Caco-2 (cell line): ENCODE measurements at regions not wholly inside any gene's neighbourhood (a gene's known extent, or its start where the extent isn't known, plus 50 kb on each side); places are given as distances from the start of the nearest gene placed in this dataset.

Experiments used
- BruUV-seq: library from RNA; stranded (reverse); fragments of 400-500 nt; replicated peaks from 2 replicates; lab custom pipeline; 2021; lab: Mats Ljungman, UMichigan
- CTCF ChIA-PET: fragments of 300-600 bp; sonication (Branson Sonifier 250); formaldehyde crosslinking; loops from one replicate; lab custom pipeline; 2022; ENCODE audit warnings: antibody characterized with exemption; lab: Charles Lee
- POLR2A ChIA-PET: fragments of 300-600 bp; sonication (Branson Sonifier 250); formaldehyde crosslinking; loops from one replicate; lab custom pipeline; 2022; ENCODE audit warnings: antibody characterized with exemption; lab: Charles Lee
- DNase-seq, 2 experiments: peaks; one replicate each; pipeline versions ENCODE4 v3.0.0 to v3.0.0-alpha.2; 2020 to 2022
- H3K27me3 ChIP-seq: replicated peaks from 2 replicates; pipeline ENCODE4 v1.6.0; 2011; ENCODE audit warnings: low read length; ENCODE audit not compliant: control insufficient read depth, insufficient read depth
- H3K36me3 ChIP-seq: 2 replicates; pipeline ENCODE4 v1.5.1; 2011; ENCODE audit warnings: low read length; ENCODE audit not compliant: control insufficient read depth, insufficient read depth
- H3K4me1 ChIP-seq: fragments of 250-450 bp; sonication (Bioruptor Pico); 2 replicates; pipeline ENCODE4 v1.5.1; 2020; ENCODE audit warnings: mild to moderate bottlenecking
- H3K4me3 ChIP-seq: 2 replicates; pipeline ENCODE4 v1.5.1; 2011; ENCODE audit warnings: low read depth, mild to moderate bottlenecking, control low read depth, low read length
- H3K9me3 ChIP-seq: fragments of 250-450 bp; sonication (Bioruptor Pico); 2 replicates; pipeline ENCODE4 v1.5.1; 2020; ENCODE audit warnings: mild to moderate bottlenecking, moderate library complexity
- H3K27ac Mint-ChIP-seq: one replicate; pipeline ENCODE4 v1.8.0; 2022; ENCODE audit warnings: mixed read lengths; ENCODE audit not compliant: unreplicated experiment
- H3K27me3 Mint-ChIP-seq: one replicate; pipeline ENCODE4 v1.8.0; 2022; ENCODE audit warnings: mixed read lengths; ENCODE audit not compliant: insufficient read depth, unreplicated experiment
- H3K36me3 Mint-ChIP-seq: one replicate; pipeline ENCODE4 v1.8.0; 2022; ENCODE audit warnings: mild to moderate bottlenecking, mixed read lengths; ENCODE audit not compliant: insufficient read depth, unreplicated experiment
- H3K4me1 Mint-ChIP-seq: one replicate; pipeline ENCODE4 v1.8.0; 2022; ENCODE audit warnings: low read depth, mixed read lengths; ENCODE audit not compliant: unreplicated experiment
- H3K4me3 Mint-ChIP-seq: one replicate; pipeline ENCODE4 v1.8.0; 2022; ENCODE audit warnings: mild to moderate bottlenecking, moderate library complexity, mixed read lengths; ENCODE audit not compliant: unreplicated experiment
- H3K9me3 Mint-ChIP-seq: one replicate; pipeline ENCODE4 v1.8.0; 2022; ENCODE audit warnings: mixed read lengths; ENCODE audit not compliant: unreplicated experiment
- CTCF ChIP-seq, 2 experiments: fragments of 200-600 bp in 1 of 2; IDR thresholded peaks; 1 replicate in 1 of 2; 2 replicates in 1 of 2; pipeline versions ENCODE4 v1.5.1 to v1.8.0; 2011 to 2022; ENCODE audit warnings: antibody characterized with exemption in 1 of 2, control low read depth in 1 of 2, inconsistent platforms in 1 of 2, low read depth in 1 of 2, low read length in 1 of 2, mild to moderate bottlenecking in 1 of 2, moderate library complexity in 1 of 2; ENCODE audit not compliant: insufficient read depth in 1 of 2, severe bottlenecking in 1 of 2, unreplicated experiment in 1 of 2
- intact Hi-C: fragments of 100-400 bp; cut with micrococcal nuclease; formaldehyde crosslinking; loops from one replicate; pipeline ENCODE4 v1.10.0; 2022; ENCODE audit not compliant: unreplicated experiment

GRCh38 chr12:105899589-105899988 is 239.2 kb downstream of the NUAK1 start:
- no TSS peak for BruUV-seq
- intact Hi-C loops: no loop called here
- Mint-ChIP-seq H3K27ac (no peak overlapping the region), H3K4me1 (peaks cover 5% of the 10 kb centered on the region), H3K4me3 (no peak overlapping the region), H3K27me3 (no peaks in the 10 kb centered on the region), H3K36me3 (no peaks in the 10 kb centered on the region), H3K9me3 (no peaks in the 10 kb centered on the region)
- Histone ChIP-seq H3K4me1 (no peaks in the 10 kb centered on the region), H3K4me3 (no peak overlapping the region), H3K27me3 (no peaks in the 10 kb centered on the region), H3K36me3 (no peaks in the 10 kb centered on the region), H3K9me3 (0 out of 2 replicates have a peak, but pooled peaks cover 6% of the 10 kb centered on the region)
- TF ChIP-seq CTCF (IDR thresholded peaks at IDR 0.05; ENCODE audit: insufficient read depth in 1 of 2, low read depth in 1 of 2, low read length in 1 of 2, severe bottlenecking in 1 of 2, unreplicated experiment in 1 of 2): no peak
- no peak for DNase-seq
- CTCF ChIA-PET: no interaction called here
- POLR2A ChIA-PET: no interaction called here

GRCh38 chr12:105906561-105906960 is 232.2 kb downstream of the NUAK1 start:
- Histone ChIP-seq H3K4me3 (no peak overlapping the region), H3K4me1 (peaks cover 14% of the 10 kb centered on the region), H3K27me3 (no peaks in the 10 kb centered on the region), H3K36me3 (no peaks in the 10 kb centered on the region), H3K9me3 (no peaks in the 10 kb centered on the region)
- peak in 1 of 2 experiments; percentile 38 for DNase-seq
- H3K36me3 Mint-ChIP-seq: no peaks in the 10 kb centered on the region
- TF ChIP-seq CTCF (IDR thresholded peaks at IDR 0.05; ENCODE audit: insufficient read depth in 1 of 2, low read depth in 1 of 2, low read length in 1 of 2, severe bottlenecking in 1 of 2, unreplicated experiment in 1 of 2): no peak
- no peak overlapping the region for H3K4me3 Mint-ChIP-seq
- intact Hi-C loops: loop anchor here (2.0 kb wide), 1 partner anchor 46 kb away; no protein-coding TSS in a partner anchor
- H3K27me3 Mint-ChIP-seq: no peaks in the 10 kb centered on the region
- H3K27ac Mint-ChIP-seq: peak overlapping the region; percentile 2
- ChIA-PET CTCF (interaction anchor here (0.7 kb wide), 1 partner anchor 232 kb away, joined by 12 read pairs; the partner anchor contains the start of gene NUAK1), POLR2A (no interaction called here)
- peaks cover 15% of the 10 kb centered on the region for H3K4me1 Mint-ChIP-seq
- no peaks in the 10 kb centered on the region for H3K9me3 Mint-ChIP-seq
- no TSS peak for BruUV-seq

- no peaks in the 10 kb centered on the region for H3K27me3 Mint-ChIP-seq
- no TSS peak for BruUV-seq
- intact Hi-C loops: loop anchor here (2.0 kb wide), 1 partner anchor 47 kb away; no protein-coding TSS in a partner anchor
- no peak overlapping the region for H3K27ac Mint-ChIP-seq
- POLR2A ChIA-PET: no interaction called here
- no peaks in the 10 kb centered on the region for H3K9me3 Mint-ChIP-seq
- Histone ChIP-seq H3K4me3 (no peak overlapping the region), H3K4me1 (peaks cover 14% of the 10 kb centered on the region), H3K9me3 (no peaks in the 10 kb centered on the region), H3K27me3 (no peaks in the 10 kb centered on the region), H3K36me3 (no peaks in the 10 kb centered on the region)
- H3K4me1 Mint-ChIP-seq: peaks cover 15% of the 10 kb centered on the region
- CTCF ChIA-PET: no interaction called here
- H3K36me3 Mint-ChIP-seq: no peaks in the 10 kb centered on the region
- no peak for DNase-seq
- TF ChIP-seq CTCF (IDR thresholded peaks at IDR 0.05; ENCODE audit: insufficient read depth in 1 of 2, low read depth in 1 of 2, low read length in 1 of 2, severe bottlenecking in 1 of 2, unreplicated experiment in 1 of 2): no peak
- H3K4me3 Mint-ChIP-seq: no peak overlapping the region
Measured at GRCh38 chr12:105907982-105908381, 230.8 kb downstream of the NUAK1 start.
